ENCODE measurements at regions not wholly inside any gene's neighbourhood (a gene's known extent, or its start where the extent isn't known, plus 50 kb on each side); places are given as distances from the start of the nearest gene placed in this dataset.
A peak's percentile ranks its signal among the peaks of the same experiment; 100 is the strongest.

- no TSS peak for BruUV-seq (replicated peaks)
These were observed 66.0 kb downstream of the BOLA3 start for GRCh38 chr2:74081763-74082110.

GRCh38 chr2:74083750-74084149 is 64.0 kb downstream of the BOLA3 start:
- H3K4me1 ChIP-seq (ENCODE audit: insufficient read depth, low read length, poor library complexity, severe bottlenecking) = no peaks in the 10 kb centered on the region
- H3K27me3 ChIP-seq (replicated peaks; ENCODE audit: insufficient read depth, low read depth, low read length, poor library complexity) = no peaks in the 10 kb centered on the region
- H3K36me3 ChIP-seq (ENCODE audit: insufficient read depth, low read length, poor library complexity, severe bottlenecking) = peaks cover 16% of the 10 kb centered on the region
- BruUV-seq (replicated peaks) = TSS peak; percentile 18
- DNase-seq (ENCODE audit: low spot score) = no peak
- TF ChIP-seq EZH2 (IDR thresholded peaks at IDR 0.05; ENCODE audit: borderline replicate concordance, low read depth, low read length, poor library complexity, severe bottlenecking) = no peak
- no peak for TF ChIP-seq CTCF (conservative IDR thresholded peaks at IDR 0.05; ENCODE audit: low read depth, low read length)
- intact Hi-C loops (cut with micrococcal nuclease; ENCODE audit: unreplicated experiment) = no loop called here
- CTCF ChIA-PET = no interaction called here
- POLR2A ChIA-PET (ENCODE audit: low non-redundant PET) = no interaction called here
- no peak overlapping the region for H3K27ac ChIP-seq (ENCODE audit: low read depth, low read length, poor library complexity, severe bottlenecking)
- H3K9me3 ChIP-seq (ENCODE audit: low read depth, low read length, poor library complexity, severe bottlenecking) = no peaks in the 10 kb centered on the region
- H3K4me3 ChIP-seq (ENCODE audit: low read depth, low read length, poor library complexity, severe bottlenecking) = no peak overlapping the region

More at GRCh38 chr2:74081763-74082110, 66.0 kb downstream of the BOLA3 start:
- Histone ChIP-seq H3K4me3 (ENCODE audit: low read depth, low read length, poor library complexity, severe bottlenecking) (no peak overlapping the region), H3K27me3 (replicated peaks; ENCODE audit: insufficient read depth, low read depth, low read length, poor library complexity) (no peaks in the 10 kb centered on the region), H3K4me1 (ENCODE audit: insufficient read depth, low read length, poor library complexity, severe bottlenecking) (no peaks in the 10 kb centered on the region), H3K36me3 (ENCODE audit: insufficient read depth, low read length, poor library complexity, severe bottlenecking) (peaks cover 10% of the 10 kb centered on the region), H3K27ac (ENCODE audit: low read depth, low read length, poor library complexity, severe bottlenecking) (no peak overlapping the region), H3K9me3 (ENCODE audit: low read depth, low read length, poor library complexity, severe bottlenecking) (no peaks in the 10 kb centered on the region)
- TF ChIP-seq CTCF (conservative IDR thresholded peaks at IDR 0.05; ENCODE audit: low read depth, low read length) (no peak), EZH2 (IDR thresholded peaks at IDR 0.05; ENCODE audit: borderline replicate concordance, low read depth, low read length, poor library complexity, severe bottlenecking) (no peak)
- ChIA-PET POLR2A (ENCODE audit: low non-redundant PET) (no interaction called here), CTCF (no interaction called here)
- intact Hi-C loops (cut with micrococcal nuclease; ENCODE audit: unreplicated experiment) = no loop called here
- DNase-seq (ENCODE audit: low spot score) = no peak

Measured in A673 (cell line).